Suppressor macrophage treated with lipopolysaccharide for 4 hours (primary cell): ENCODE measurements at regions not wholly inside any gene's neighbourhood (a gene's known extent, or its start where the extent isn't known, plus 50 kb on each side); places are given as distances from the start of the nearest gene placed in this dataset.
A peak's percentile ranks its signal among the peaks of the same experiment; 100 is the strongest.
"Not testable (repeated sequence)": the region's sequence is repeated elsewhere in the genome, so short reads cannot be mapped to it uniquely, and the experiment has no call there.

Experiments used
- DNase-seq: peaks from one replicate; pipeline ENCODE4 v3.0.0-alpha.2; 2020

GRCh38 chr1:101428562-101428961 is 191.7 kb downstream of the S1PR1 start:
- DNase-seq: no peak

- DNase-seq: no peak
These were observed 195.2 kb downstream of the S1PR1 start for GRCh38 chr1:101431956-101432510.

- no peak for DNase-seq
These were observed 199.2 kb downstream of the S1PR1 start for GRCh38 chr1:101435831-101436511.

- DNase-seq: no peak
These were observed 201.0 kb downstream of the S1PR1 start for GRCh38 chr1:101437800-101438199.

GRCh38 chr1:101438359-101438758 is 201.5 kb downstream of the S1PR1 start:
- no peak for DNase-seq

- no peak for DNase-seq
These were observed 203.7 kb downstream of the S1PR1 start for GRCh38 chr1:101440485-101440884.

DNA sequence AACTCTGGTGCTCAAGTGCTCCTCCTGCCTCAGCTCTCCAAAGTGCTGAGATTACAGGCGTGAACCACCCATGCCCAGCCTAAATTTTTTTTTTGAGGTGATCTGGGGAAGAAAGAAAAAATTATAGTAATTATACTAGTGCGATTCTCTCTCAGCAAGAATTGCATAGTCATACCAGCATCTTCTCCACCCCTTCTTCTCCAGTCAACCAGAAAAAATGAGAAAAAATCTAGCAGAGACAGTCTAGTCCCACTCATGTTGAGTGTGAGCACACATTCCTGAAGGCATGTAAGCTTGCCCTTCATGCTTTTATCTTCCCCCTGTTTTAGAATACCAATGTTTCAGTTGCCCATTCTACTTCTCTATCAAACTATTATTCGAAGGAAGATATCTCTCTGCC is 207.6 kb downstream of the S1PR1 start:
- DNase-seq: no peak

DNA sequence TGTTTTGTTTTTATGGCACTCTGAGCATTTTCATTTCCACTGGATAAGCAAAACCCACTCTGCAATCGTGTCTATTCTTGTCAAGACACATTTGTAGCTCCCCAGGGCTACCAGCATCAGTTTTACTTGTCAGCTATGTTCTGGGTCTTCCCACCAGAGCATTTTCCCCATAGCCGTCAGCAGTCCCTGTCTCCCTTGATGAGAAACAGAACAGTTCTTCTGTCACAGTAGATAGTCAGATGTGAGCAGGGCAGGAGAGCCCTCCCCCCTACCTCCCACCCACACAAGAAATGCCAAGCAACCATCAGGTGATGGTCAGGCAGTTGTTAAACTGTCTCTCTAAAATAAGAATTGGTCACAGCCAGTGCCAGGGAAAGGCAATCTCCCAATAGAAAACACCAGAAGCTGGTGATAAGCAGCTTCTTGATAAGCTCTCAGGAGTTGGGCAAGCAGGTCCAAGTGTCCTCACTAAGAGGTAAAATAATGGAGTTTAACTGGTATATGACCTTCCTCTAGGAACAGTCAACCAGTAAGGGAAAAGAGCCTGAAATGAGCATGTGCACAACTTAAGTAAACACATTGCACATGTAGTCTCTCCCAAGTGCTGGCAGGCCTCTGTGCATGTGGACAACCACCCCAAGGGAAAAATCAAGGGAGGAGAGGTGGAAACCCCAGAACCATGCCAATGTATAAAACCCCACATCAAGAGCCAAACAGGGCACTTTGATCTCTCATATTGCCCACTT is 208.2 kb downstream of the S1PR1 start:
- no peak for DNase-seq

DNA sequence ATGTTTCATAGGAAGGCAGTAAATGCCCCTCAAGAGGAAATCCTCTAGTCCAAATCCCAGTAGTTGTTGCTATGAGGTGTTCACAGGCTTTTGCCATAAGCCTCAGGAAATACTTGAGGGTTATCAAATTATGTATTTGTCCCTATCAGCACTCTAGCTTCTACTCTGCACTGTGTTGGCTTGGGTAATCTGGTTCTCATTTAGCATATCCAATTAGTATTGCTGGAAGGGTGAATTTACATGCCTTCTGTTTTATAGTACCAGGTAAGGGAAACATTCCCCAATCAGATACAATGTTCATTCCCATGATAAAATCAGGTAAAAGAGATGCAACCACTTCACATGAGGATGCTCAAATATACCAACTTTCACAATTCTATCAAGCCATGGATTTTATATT is 211.2 kb downstream of the S1PR1 start:
- DNase-seq: no peak

GRCh38 chr1:101450691-101451090 is 213.9 kb downstream of the S1PR1 start:
- not testable (repeated sequence) for DNase-seq

DNA sequence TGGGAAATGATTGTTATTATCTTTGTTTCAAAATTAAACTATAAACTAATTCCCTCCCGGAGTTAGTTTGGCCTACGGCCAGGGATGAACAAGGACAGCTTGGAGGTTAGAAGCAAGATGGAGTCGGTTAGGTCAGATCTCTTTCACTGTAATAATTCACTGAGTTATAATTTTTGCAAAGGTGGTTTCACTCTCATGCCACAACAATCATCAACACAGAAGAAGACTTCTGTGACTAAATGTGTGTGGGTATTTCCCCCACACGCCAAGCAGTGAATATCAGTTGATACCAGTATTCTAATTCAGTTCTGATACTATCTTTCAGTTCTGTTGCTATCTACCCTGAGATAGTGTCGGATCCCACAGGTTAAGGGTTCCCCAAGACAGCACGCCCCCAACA is 215.1 kb downstream of the S1PR1 start:
- DNase-seq: no peak

GRCh38 chr1:101452825-101453224 is 216.0 kb downstream of the S1PR1 start:
- no peak for DNase-seq

- DNase-seq: no peak
These were observed 217.0 kb downstream of the S1PR1 start for GRCh38 chr1:101453844-101454243.

DNA sequence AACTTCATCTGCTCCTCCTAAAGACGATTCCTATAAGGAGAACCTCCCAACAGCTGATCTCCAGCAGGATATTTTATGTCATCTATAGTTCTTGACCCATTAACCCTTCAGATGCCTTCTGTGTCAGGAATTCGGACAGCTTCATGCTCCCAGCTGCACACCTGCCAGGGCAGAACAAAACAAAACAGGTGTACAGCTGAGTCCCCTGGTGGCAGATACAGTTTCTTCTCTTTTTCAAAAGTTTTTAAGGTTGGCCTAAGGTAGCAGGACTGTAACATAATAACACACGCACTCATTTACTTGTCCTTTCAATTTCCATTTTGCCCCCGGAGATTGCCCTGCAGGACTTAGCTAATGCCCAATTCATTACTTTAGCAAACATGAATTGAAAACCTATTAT is 218.3 kb downstream of the S1PR1 start:
- no peak for DNase-seq

DNA sequence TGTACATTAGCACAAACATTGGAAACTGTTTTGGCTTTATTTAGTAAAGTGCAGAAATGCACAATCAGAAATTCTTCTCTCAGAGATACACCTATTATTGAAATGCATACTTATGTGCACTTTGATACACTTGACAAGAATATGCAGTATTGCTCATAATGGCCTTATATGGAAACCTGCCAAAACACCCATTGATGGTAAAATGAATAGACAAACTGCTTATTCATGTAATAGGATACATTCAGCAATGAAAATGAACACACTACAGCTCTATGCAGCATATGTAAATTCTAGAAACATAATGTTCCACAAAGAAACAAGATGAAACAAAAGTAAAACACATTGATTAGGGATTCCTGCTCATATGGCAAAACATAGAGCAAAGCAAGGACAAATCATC is 223.9 kb downstream of the S1PR1 start:
- no peak for DNase-seq

- DNase-seq: no peak
These were observed 226.4 kb downstream of the S1PR1 start for GRCh38 chr1:101463195-101463594.

DNA sequence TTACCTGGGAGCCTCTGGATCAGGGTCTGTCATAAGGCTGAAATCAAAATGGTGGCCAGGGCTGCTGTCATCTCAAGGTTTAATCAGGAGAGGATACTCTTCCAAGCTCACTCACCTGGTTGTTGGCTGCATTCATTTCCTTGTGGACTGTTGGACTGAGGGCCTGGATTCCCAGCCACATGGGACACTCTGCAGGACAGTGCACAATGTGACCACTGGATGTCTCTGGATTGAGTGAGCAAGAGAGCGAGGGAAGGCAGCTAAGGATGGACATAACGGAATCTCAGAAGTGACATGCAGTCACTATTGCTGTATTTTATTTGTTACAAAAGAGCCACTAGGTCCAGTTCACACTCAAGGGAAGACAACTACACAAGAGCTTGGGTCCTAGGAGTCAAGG is 229.1 kb downstream of the S1PR1 start:
- DNase-seq: no peak

GRCh38 chr1:101474039-101474665 is 237.3 kb downstream of the S1PR1 start:
- peak; percentile 17 for DNase-seq

GRCh38 chr1:101476541-101476940 is 239.7 kb downstream of the S1PR1 start:
- DNase-seq: no peak

GRCh38 chr1:101479945-101480344 is 243.1 kb downstream of the S1PR1 start:
- DNase-seq: no peak

GRCh38 chr1:101482306-101482705 is 245.5 kb downstream of the S1PR1 start:
- no peak for DNase-seq

GRCh38 chr1:101483982-101484688 is 247.3 kb downstream of the S1PR1 start:
- no peak for DNase-seq

GRCh38 chr1:101484689-101485338 is 248.0 kb downstream of the S1PR1 start:
- no peak for DNase-seq
